WTC11 (cell line): ENCODE measurements at regions not wholly inside any gene's neighbourhood (a gene's known extent, or its start where the extent isn't known, plus 50 kb on each side); places are given as distances from the start of the nearest gene placed in this dataset.

Source experiments
- ATAC-seq: fragments of 200-7000 bp; cut with Tn5 transposase; 2 replicates; pipeline ENCODE4 v1.10.0; 2021; ENCODE audit warnings: mild to moderate bottlenecking, moderate library complexity
- CTCF ChIA-PET: fragments of 300-600 bp; sonication (Branson Sonifier 250); formaldehyde crosslinking; loops from one replicate; lab custom pipeline; 2021; ENCODE audit warnings: antibody characterized with exemption; lab: Charles Lee
- POLR2A ChIA-PET: fragments of 350-600 bp; sonication (Branson Sonifier 250); formaldehyde crosslinking; loops from one replicate; lab custom pipeline; 2021; ENCODE audit warnings: antibody characterized with exemption; lab: Charles Lee
- DNase-seq: peaks from one replicate; pipeline ENCODE4 v3.0.0; 2021; ENCODE audit warnings: low spot score
- H3K27ac Mint-ChIP-seq: 2 replicates; pipeline ENCODE4 v1.8.0; 2021; ENCODE audit warnings: mixed read lengths
- H3K27me3 Mint-ChIP-seq: 2 replicates; pipeline ENCODE4 v1.8.0; 2021; ENCODE audit warnings: low read depth, mild to moderate bottlenecking, moderate library complexity, mixed read lengths
- H3K36me3 Mint-ChIP-seq: 2 replicates; pipeline ENCODE4 v1.8.0; 2021; ENCODE audit warnings: mixed read lengths
- H3K4me1 Mint-ChIP-seq: 2 replicates; pipeline ENCODE4 v1.8.0; 2022; ENCODE audit warnings: mixed read lengths
- H3K4me3 Mint-ChIP-seq: 2 replicates; pipeline ENCODE4 v1.8.0; 2021; ENCODE audit warnings: mild to moderate bottlenecking, moderate library complexity, mixed read lengths
- H3K9me3 Mint-ChIP-seq: 2 replicates; pipeline ENCODE4 v1.8.0; 2021; ENCODE audit warnings: mixed read lengths
- CREB1 ChIP-seq: sonication (generic); formaldehyde crosslinking; IDR thresholded peaks from 2 replicates; pipeline ENCODE4 v1.8.0; 2023; ENCODE audit warnings: mild to moderate bottlenecking, missing genetic modification reagents
- ELF4 ChIP-seq: sonication (generic); formaldehyde crosslinking; IDR thresholded peaks from 2 replicates; pipeline ENCODE4 v1.8.1; 2022; ENCODE audit warnings: low read depth, mild to moderate bottlenecking, moderate library complexity, missing genetic modification reagents
- EMX1 ChIP-seq: fragments of 250-450 bp; sonication (Bioruptor Pico); IDR thresholded peaks from 2 replicates; pipeline ENCODE4 v1.8.0; 2021; ENCODE audit warnings: mild to moderate bottlenecking
- ESRRA ChIP-seq: sonication (generic); formaldehyde crosslinking; IDR thresholded peaks from 2 replicates; pipeline ENCODE4 v1.8.1; 2022; ENCODE audit warnings: mild to moderate bottlenecking, missing genetic modification reagents, borderline replicate concordance
- FOXP1 ChIP-seq: sonication (generic); formaldehyde crosslinking; IDR thresholded peaks from 2 replicates; pipeline ENCODE4 v1.8.0; 2022; ENCODE audit warnings: missing genetic modification reagents, mild to moderate bottlenecking, moderate library complexity, borderline replicate concordance
- GABPB1 ChIP-seq: sonication (generic); formaldehyde crosslinking; IDR thresholded peaks from 2 replicates; pipeline ENCODE4 v1.8.1; 2023; ENCODE audit warnings: mild to moderate bottlenecking, missing genetic modification reagents
- NFATC4 ChIP-seq: fragments of 250-450 bp; sonication (Bioruptor Pico); IDR thresholded peaks from 2 replicates; pipeline ENCODE4 v1.9.0; 2021; ENCODE audit warnings: mild to moderate bottlenecking
- TCF7 ChIP-seq: sonication (generic); formaldehyde crosslinking; IDR thresholded peaks from 2 replicates; pipeline ENCODE4 v1.8.0; 2022; ENCODE audit warnings: mild to moderate bottlenecking, low read depth, missing genetic modification reagents, moderate library complexity
- ZNF232 ChIP-seq: sonication (generic); formaldehyde crosslinking; IDR thresholded peaks from 2 replicates; pipeline ENCODE4 v1.8.0; 2022; ENCODE audit warnings: mild to moderate bottlenecking, missing genetic modification reagents
- ZNF671 ChIP-seq: fragments of 250-450 bp; sonication (Bioruptor Pico); IDR thresholded peaks from 2 replicates; pipeline ENCODE4 v1.8.0; 2021; ENCODE audit warnings: mild to moderate bottlenecking
- TF ChIP-seq, protein P1 (sequence below): fragments of 250-450 bp; sonication (Bioruptor Pico); IDR thresholded peaks from 2 replicates; pipeline ENCODE4 v1.9.0; 2021; ENCODE audit warnings: moderate library complexity, mild to moderate bottlenecking, inconsistent platforms, borderline replicate concordance
- TF ChIP-seq, protein P2 (sequence below): fragments of 250-450 bp; sonication (Bioruptor Pico); IDR thresholded peaks from 2 replicates; pipeline ENCODE4 v2.1.2; 2022; ENCODE audit warnings: mild to moderate bottlenecking, moderate library complexity
- TF ChIP-seq, protein P3 (sequence below): sonication (generic); formaldehyde crosslinking; IDR thresholded peaks from 2 replicates; pipeline ENCODE4 v1.8.1; 2022; ENCODE audit warnings: mild to moderate bottlenecking, missing genetic modification reagents, moderate library complexity, borderline replicate concordance
- TF ChIP-seq, protein P4 (sequence below): sonication (generic); formaldehyde crosslinking; IDR thresholded peaks from 2 replicates; pipeline ENCODE4 v1.8.1; 2023; ENCODE audit warnings: mild to moderate bottlenecking, missing genetic modification reagents
- TF ChIP-seq, protein P5 (sequence below): sonication (generic); formaldehyde crosslinking; IDR thresholded peaks from 2 replicates; pipeline ENCODE4 v1.8.0; 2023; ENCODE audit warnings: missing genetic modification reagents, mild to moderate bottlenecking, borderline replicate concordance
- TF ChIP-seq, protein P6 (sequence below): sonication (generic); formaldehyde crosslinking; IDR thresholded peaks from 2 replicates; pipeline ENCODE4 v1.8.0; 2022; ENCODE audit warnings: mild to moderate bottlenecking, missing genetic modification reagents
- TF ChIP-seq, protein P7 (sequence below): sonication (generic); formaldehyde crosslinking; IDR thresholded peaks from 2 replicates; pipeline ENCODE4 v1.8.0; 2022; ENCODE audit warnings: missing genetic modification reagents
- TF ChIP-seq, protein P8 (sequence below): sonication (generic); formaldehyde crosslinking; IDR thresholded peaks from 2 replicates; pipeline ENCODE4 v1.8.1; 2022; ENCODE audit warnings: low read depth, mild to moderate bottlenecking, moderate library complexity, missing genetic modification reagents, borderline replicate concordance

DNA sequence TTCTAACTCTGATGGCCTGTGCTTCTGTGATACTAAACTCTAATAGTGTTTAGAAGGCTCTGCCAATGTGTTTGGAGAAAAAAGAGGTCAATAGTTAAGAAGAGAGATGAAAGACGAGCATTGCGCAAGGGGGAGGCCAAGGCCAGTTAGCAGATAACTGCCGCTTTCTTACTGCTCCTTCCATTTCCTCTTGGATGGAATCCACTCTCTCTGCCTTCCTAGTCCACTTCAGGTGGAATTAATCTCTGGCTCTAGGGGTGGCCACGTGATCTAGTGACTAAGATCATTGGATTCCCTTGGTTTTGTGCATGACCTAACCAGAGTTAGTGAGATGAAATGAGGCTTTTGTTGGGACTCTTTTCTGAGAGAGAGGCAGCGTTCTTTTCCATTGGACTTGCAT lies 148.3 kb downstream of the ACTL8 start (continued):
- TF ChIP-seq, protein P1, sequence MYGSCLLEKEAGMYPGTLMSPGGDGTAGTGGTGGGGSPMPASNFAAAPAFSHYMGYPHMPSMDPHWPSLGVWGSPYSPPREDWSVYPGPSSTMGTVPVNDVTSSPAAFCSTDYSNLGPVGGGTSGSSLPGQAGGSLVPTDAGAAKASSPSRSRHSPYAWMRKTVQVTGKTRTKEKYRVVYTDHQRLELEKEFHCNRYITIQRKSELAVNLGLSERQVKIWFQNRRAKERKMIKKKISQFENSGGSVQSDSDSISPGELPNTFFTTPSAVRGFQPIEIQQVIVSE (CRISPR knock-in tag), result no peak
- TF ChIP-seq ZNF232 (CRISPR knock-in tag) (no peak), FOXP1 (no peak), GABPB1 (CRISPR knock-in tag) (no peak)
- TF ChIP-seq, protein P2, sequence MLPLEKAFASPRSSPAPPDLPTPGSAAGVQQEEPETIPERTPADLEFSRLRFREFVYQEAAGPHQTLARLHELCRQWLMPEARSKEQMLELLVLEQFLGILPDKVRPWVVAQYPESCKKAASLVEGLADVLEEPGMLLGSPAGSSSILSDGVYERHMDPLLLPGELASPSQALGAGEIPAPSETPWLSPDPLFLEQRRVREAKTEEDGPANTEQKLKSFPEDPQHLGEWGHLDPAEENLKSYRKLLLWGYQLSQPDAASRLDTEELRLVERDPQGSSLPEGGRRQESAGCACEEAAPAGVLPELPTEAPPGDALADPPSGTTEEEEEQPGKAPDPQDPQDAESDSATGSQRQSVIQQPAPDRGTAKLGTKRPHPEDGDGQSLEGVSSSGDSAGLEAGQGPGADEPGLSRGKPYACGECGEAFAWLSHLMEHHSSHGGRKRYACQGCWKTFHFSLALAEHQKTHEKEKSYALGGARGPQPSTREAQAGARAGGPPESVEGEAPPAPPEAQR (CRISPR knock-in tag), result no peak
- TF ChIP-seq, protein P3, sequence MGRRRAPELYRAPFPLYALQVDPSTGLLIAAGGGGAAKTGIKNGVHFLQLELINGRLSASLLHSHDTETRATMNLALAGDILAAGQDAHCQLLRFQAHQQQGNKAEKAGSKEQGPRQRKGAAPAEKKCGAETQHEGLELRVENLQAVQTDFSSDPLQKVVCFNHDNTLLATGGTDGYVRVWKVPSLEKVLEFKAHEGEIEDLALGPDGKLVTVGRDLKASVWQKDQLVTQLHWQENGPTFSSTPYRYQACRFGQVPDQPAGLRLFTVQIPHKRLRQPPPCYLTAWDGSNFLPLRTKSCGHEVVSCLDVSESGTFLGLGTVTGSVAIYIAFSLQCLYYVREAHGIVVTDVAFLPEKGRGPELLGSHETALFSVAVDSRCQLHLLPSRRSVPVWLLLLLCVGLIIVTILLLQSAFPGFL (CRISPR knock-in tag), result no peak

DNA sequence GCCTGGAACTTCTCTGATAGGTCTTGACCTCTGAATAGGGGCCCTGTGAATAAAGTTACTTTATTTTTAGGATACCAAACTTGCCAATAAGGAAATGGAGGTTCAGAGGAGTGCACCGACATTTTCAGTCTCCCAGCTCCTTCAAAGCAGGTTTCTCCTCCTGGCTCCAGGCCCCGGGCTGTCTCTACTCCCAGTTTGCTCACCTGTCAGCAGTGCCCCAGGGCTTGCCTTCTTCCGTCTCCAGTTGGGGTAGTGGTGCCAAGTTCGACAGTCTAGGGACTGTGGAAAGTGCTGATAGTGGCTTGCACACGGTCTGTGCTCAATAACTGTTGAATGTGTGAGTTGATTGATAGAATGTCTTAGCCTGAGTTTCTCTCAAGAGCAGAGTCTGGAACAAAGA lies 149.2 kb downstream of the ACTL8 start:
- CTCF ChIA-PET, result no interaction called here
- no peak for DNase-seq
- no peak for ATAC-seq
- TF ChIP-seq TCF7 (CRISPR knock-in tag) (no peak), CREB1 (CRISPR knock-in tag) (no peak), EMX1 (no peak), ZNF671 (CRISPR knock-in tag) (no peak), ELF4 (CRISPR knock-in tag) (no peak), ESRRA (CRISPR knock-in tag) (no peak), NFATC4 (CRISPR knock-in tag) (no peak)
- TF ChIP-seq, protein P4, sequence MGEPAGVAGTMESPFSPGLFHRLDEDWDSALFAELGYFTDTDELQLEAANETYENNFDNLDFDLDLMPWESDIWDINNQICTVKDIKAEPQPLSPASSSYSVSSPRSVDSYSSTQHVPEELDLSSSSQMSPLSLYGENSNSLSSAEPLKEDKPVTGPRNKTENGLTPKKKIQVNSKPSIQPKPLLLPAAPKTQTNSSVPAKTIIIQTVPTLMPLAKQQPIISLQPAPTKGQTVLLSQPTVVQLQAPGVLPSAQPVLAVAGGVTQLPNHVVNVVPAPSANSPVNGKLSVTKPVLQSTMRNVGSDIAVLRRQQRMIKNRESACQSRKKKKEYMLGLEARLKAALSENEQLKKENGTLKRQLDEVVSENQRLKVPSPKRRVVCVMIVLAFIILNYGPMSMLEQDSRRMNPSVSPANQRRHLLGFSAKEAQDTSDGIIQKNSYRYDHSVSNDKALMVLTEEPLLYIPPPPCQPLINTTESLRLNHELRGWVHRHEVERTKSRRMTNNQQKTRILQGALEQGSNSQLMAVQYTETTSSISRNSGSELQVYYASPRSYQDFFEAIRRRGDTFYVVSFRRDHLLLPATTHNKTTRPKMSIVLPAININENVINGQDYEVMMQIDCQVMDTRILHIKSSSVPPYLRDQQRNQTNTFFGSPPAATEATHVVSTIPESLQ, result no peak
- TF ChIP-seq, protein P5, sequence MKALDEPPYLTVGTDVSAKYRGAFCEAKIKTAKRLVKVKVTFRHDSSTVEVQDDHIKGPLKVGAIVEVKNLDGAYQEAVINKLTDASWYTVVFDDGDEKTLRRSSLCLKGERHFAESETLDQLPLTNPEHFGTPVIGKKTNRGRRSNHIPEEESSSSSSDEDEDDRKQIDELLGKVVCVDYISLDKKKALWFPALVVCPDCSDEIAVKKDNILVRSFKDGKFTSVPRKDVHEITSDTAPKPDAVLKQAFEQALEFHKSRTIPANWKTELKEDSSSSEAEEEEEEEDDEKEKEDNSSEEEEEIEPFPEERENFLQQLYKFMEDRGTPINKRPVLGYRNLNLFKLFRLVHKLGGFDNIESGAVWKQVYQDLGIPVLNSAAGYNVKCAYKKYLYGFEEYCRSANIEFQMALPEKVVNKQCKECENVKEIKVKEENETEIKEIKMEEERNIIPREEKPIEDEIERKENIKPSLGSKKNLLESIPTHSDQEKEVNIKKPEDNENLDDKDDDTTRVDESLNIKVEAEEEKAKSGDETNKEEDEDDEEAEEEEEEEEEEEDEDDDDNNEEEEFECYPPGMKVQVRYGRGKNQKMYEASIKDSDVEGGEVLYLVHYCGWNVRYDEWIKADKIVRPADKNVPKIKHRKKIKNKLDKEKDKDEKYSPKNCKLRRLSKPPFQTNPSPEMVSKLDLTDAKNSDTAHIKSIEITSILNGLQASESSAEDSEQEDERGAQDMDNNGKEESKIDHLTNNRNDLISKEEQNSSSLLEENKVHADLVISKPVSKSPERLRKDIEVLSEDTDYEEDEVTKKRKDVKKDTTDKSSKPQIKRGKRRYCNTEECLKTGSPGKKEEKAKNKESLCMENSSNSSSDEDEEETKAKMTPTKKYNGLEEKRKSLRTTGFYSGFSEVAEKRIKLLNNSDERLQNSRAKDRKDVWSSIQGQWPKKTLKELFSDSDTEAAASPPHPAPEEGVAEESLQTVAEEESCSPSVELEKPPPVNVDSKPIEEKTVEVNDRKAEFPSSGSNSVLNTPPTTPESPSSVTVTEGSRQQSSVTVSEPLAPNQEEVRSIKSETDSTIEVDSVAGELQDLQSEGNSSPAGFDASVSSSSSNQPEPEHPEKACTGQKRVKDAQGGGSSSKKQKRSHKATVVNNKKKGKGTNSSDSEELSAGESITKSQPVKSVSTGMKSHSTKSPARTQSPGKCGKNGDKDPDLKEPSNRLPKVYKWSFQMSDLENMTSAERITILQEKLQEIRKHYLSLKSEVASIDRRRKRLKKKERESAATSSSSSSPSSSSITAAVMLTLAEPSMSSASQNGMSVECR, result no peak
- TF ChIP-seq, protein P6, sequence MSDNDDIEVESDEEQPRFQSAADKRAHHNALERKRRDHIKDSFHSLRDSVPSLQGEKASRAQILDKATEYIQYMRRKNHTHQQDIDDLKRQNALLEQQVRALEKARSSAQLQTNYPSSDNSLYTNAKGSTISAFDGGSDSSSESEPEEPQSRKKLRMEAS (CRISPR knock-in tag), result no peak
- TF ChIP-seq, protein P7, sequence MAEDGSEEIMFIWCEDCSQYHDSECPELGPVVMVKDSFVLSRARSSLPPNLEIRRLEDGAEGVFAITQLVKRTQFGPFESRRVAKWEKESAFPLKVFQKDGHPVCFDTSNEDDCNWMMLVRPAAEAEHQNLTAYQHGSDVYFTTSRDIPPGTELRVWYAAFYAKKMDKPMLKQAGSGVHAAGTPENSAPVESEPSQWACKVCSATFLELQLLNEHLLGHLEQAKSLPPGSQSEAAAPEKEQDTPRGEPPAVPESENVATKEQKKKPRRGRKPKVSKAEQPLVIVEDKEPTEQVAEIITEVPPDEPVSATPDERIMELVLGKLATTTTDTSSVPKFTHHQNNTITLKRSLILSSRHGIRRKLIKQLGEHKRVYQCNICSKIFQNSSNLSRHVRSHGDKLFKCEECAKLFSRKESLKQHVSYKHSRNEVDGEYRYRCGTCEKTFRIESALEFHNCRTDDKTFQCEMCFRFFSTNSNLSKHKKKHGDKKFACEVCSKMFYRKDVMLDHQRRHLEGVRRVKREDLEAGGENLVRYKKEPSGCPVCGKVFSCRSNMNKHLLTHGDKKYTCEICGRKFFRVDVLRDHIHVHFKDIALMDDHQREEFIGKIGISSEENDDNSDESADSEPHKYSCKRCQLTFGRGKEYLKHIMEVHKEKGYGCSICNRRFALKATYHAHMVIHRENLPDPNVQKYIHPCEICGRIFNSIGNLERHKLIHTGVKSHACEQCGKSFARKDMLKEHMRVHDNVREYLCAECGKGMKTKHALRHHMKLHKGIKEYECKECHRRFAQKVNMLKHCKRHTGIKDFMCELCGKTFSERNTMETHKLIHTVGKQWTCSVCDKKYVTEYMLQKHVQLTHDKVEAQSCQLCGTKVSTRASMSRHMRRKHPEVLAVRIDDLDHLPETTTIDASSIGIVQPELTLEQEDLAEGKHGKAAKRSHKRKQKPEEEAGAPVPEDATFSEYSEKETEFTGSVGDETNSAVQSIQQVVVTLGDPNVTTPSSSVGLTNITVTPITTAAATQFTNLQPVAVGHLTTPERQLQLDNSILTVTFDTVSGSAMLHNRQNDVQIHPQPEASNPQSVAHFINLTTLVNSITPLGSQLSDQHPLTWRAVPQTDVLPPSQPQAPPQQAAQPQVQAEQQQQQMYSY (CRISPR knock-in tag), result no peak
- TF ChIP-seq, protein P3 (CRISPR knock-in tag), result no peak
- TF ChIP-seq, protein P8, sequence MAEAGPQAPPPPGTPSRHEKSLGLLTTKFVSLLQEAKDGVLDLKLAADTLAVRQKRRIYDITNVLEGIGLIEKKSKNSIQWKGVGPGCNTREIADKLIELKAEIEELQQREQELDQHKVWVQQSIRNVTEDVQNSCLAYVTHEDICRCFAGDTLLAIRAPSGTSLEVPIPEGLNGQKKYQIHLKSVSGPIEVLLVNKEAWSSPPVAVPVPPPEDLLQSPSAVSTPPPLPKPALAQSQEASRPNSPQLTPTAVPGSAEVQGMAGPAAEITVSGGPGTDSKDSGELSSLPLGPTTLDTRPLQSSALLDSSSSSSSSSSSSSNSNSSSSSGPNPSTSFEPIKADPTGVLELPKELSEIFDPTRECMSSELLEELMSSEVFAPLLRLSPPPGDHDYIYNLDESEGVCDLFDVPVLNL, result no peak

More for the DNA sequence above, 149.2 kb downstream of the ACTL8 start:
- Mint-ChIP-seq H3K4me3 (no peak overlapping the region), H3K27ac (no peak overlapping the region), H3K36me3 (no peaks in the 10 kb centered on the region), H3K4me1 (peaks cover under 1% of the 10 kb centered on the region; the same call in 1 of the 2 replicates), H3K9me3 (peaks cover 6% of the 10 kb centered on the region; the same call in 1 of the 2 replicates), H3K27me3 (peaks cover 44% of the 10 kb centered on the region)
- POLR2A ChIA-PET, result no interaction called here
